PC-3 (cell line): ENCODE measurements at regions not wholly inside any gene's neighbourhood (a gene's known extent, or its start where the extent isn't known, plus 50 kb on each side); places are given as distances from the start of the nearest gene placed in this dataset.

Experiments used
- EZH2phosphoT487 ChIP-seq: fragments of 300-600 bp; sonication (generic); IDR thresholded peaks from 2 replicates; pipeline ENCODE4 v1.6.1; 2018; ENCODE audit warnings: mild to moderate bottlenecking, antibody characterized with exemption, low read length, borderline replicate concordance
- TF ChIP-seq, protein P1 (sequence below): fragments of 300-600 bp; sonication (generic); conservative IDR thresholded peaks from 2 replicates; pipeline ENCODE4 v1.5.1; 2017; ENCODE audit warnings: antibody characterized with exemption, low read depth, mild to moderate bottlenecking, low read length

DNA sequence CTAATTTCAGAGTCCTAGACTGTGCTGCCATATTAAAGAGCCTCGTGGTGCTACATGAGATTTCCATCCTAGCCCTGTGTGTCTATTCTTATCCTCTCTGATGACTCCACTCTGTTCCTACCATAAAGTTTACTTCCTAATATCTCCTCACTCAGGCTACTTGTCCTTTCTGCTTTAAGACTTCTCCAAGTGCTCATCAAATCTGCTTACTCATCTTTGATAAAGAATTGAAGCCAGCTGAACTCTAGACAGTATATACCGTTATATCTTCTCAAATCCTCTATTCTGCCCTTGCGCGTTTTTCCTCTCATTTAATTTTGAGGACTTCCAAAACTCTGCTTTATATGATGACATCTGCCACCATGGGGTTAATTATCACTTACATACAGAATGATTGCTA, 539.5 kb downstream of the HAPSTR1 start:
- TF ChIP-seq, protein P1, sequence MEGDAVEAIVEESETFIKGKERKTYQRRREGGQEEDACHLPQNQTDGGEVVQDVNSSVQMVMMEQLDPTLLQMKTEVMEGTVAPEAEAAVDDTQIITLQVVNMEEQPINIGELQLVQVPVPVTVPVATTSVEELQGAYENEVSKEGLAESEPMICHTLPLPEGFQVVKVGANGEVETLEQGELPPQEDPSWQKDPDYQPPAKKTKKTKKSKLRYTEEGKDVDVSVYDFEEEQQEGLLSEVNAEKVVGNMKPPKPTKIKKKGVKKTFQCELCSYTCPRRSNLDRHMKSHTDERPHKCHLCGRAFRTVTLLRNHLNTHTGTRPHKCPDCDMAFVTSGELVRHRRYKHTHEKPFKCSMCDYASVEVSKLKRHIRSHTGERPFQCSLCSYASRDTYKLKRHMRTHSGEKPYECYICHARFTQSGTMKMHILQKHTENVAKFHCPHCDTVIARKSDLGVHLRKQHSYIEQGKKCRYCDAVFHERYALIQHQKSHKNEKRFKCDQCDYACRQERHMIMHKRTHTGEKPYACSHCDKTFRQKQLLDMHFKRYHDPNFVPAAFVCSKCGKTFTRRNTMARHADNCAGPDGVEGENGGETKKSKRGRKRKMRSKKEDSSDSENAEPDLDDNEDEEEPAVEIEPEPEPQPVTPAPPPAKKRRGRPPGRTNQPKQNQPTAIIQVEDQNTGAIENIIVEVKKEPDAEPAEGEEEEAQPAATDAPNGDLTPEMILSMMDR = no peak
- no peak for TF ChIP-seq EZH2phosphoT487
